K562 (cell line): ENCODE measurements at regions not wholly inside any gene's neighbourhood (a gene's known extent, or its start where the extent isn't known, plus 50 kb on each side); places are given as distances from the start of the nearest gene placed in this dataset.

ENCODE experiments used
- CHD4 ChIP-seq: fragments of 200-600 bp; sonication (generic); IDR thresholded peaks from 3 replicates; pipeline ENCODE4 v1.6.1; 2012; ENCODE audit warnings: low read depth, mild to moderate bottlenecking, mixed read lengths, low read length, inconsistent platforms; ENCODE audit not compliant: insufficient read depth, insufficient replicate concordance, poor library complexity, severe bottlenecking
- CREB1 ChIP-seq, 2 experiments: sonication (generic) in 1 of 2; formaldehyde crosslinking in 1 of 2; IDR thresholded peaks; 2 replicates each; pipeline versions ENCODE4 v1.6.1 to v1.8.0; 2012 to 2022; ENCODE audit warnings: inconsistent platforms in 1 of 2, mild to moderate bottlenecking in 1 of 2, missing genetic modification reagents in 1 of 2, moderate library complexity in 1 of 2
- CREBBP ChIP-seq: IDR thresholded peaks from one replicate; pipeline ENCODE4 v1.6.1; 2012; ENCODE audit warnings: low read depth, mild to moderate bottlenecking, control low read depth, inconsistent platforms, low read length
- CXXC5 ChIP-seq: fragments of 250-450 bp; sonication (Bioruptor Pico); IDR thresholded peaks from 2 replicates; pipeline ENCODE4 v1.8.0; 2022; ENCODE audit warnings: inconsistent platforms, mild to moderate bottlenecking, moderate library complexity
- E2F3 ChIP-seq: fragments of 250-450 bp; sonication (Bioruptor Pico); IDR thresholded peaks from 2 replicates; pipeline ENCODE4 v1.4.0; 2020; ENCODE audit warnings: mild to moderate bottlenecking
- ELF1 ChIP-seq: fragments of 200-800 bp; sonication (Bioruptor generic); IDR thresholded peaks from 2 replicates; pipeline ENCODE4 v1.6.1; 2016; ENCODE audit warnings: missing genetic modification characterization, missing compliant biosample characterization
- FOXK2 ChIP-seq, 2 experiments: fragments of 450-650 bp; IDR thresholded peaks in 1 of 2; conservative IDR thresholded peaks in 1 of 2; 2 replicates each; pipeline ENCODE4 v1.6.1; 2016; ENCODE audit warnings: low read depth in 2 of 2, mild to moderate bottlenecking in 1 of 2
- GABPB1 ChIP-seq: sonication (generic); formaldehyde crosslinking; IDR thresholded peaks from 2 replicates; pipeline ENCODE4 v1.8.0; 2022; ENCODE audit warnings: mild to moderate bottlenecking, missing genetic modification reagents
- GATAD2B ChIP-seq: fragments of 450-650 bp; IDR thresholded peaks from 2 replicates; pipeline ENCODE4 v1.6.1; 2017; ENCODE audit warnings: mild to moderate bottlenecking, borderline replicate concordance
- HDAC6 ChIP-seq: IDR thresholded peaks from 2 replicates; pipeline ENCODE4 v1.6.1; 2012; ENCODE audit warnings: low read depth, mild to moderate bottlenecking, control low read depth, inconsistent platforms, low read length, moderate library complexity
- HDGF ChIP-seq: fragments of 450-650 bp; IDR thresholded peaks from 2 replicates; pipeline ENCODE4 v1.6.1; 2016
- HMG20B ChIP-seq: fragments of 250-450 bp; sonication (Bioruptor Pico); IDR thresholded peaks from 2 replicates; pipeline ENCODE4 v1.5.0; 2021; ENCODE audit warnings: mild to moderate bottlenecking
- NCOA1 ChIP-seq: fragments of 450-650 bp; IDR thresholded peaks from 2 replicates; pipeline ENCODE4 v1.6.1; 2016; ENCODE audit warnings: low read depth
- SETDB1 ChIP-seq: IDR thresholded peaks from one replicate; pipeline ENCODE4 v1.6.1; 2012; ENCODE audit warnings: low read length, control low read depth, inconsistent platforms
- XRCC4 ChIP-seq: IDR thresholded peaks from one replicate; pipeline ENCODE4 v1.6.1; 2011; ENCODE audit not compliant: insufficient read depth, insufficient read length; ENCODE audit errors: extremely low read depth
- ZFPM2 ChIP-seq: fragments of 250-450 bp; sonication (Bioruptor Pico); IDR thresholded peaks from 2 replicates; pipeline ENCODE4 v1.5.1; 2022; ENCODE audit warnings: mild to moderate bottlenecking
- ZNF134 ChIP-seq: fragments of 250-450 bp; sonication (Bioruptor Pico); conservative IDR thresholded peaks from 2 replicates; pipeline ENCODE4 v1.4.0; 2020
- ZNF174 ChIP-seq: fragments of 250-450 bp; sonication (Bioruptor Pico); IDR thresholded peaks from 2 replicates; pipeline ENCODE4 v1.4.0; 2020; ENCODE audit warnings: mild to moderate bottlenecking
- ZNF197 ChIP-seq: fragments of 200-800 bp; sonication (Bioruptor generic); IDR thresholded peaks from 2 replicates; pipeline ENCODE4 v1.6.1; 2016; ENCODE audit warnings: low read depth, missing genetic modification characterization, missing compliant biosample characterization
- ZNF24 ChIP-seq: fragments of 450-650 bp; IDR thresholded peaks from 2 replicates; pipeline ENCODE4 v1.6.1; 2016
- ZNF444 ChIP-seq: fragments of 250-450 bp; sonication (Bioruptor Pico); IDR thresholded peaks from 2 replicates; pipeline ENCODE4 v1.4.0; 2020; ENCODE audit warnings: mild to moderate bottlenecking, moderate library complexity
- TF ChIP-seq, protein P1 (sequence below): fragments of 250-450 bp; sonication (Bioruptor Pico); IDR thresholded peaks from 2 replicates; pipeline ENCODE4 v1.8.0; 2021; ENCODE audit warnings: mild to moderate bottlenecking, moderate library complexity
- TF ChIP-seq, protein P2 (sequence below): fragments of 450-650 bp; IDR thresholded peaks from one replicate; pipeline ENCODE4 v1.6.1; 2018; ENCODE audit warnings: mild to moderate bottlenecking, moderate library complexity; ENCODE audit not compliant: partially characterized antibody
- TF ChIP-seq, protein P3 (sequence below): fragments of 450-650 bp; formaldehyde crosslinking; IDR thresholded peaks from 2 replicates; pipeline ENCODE4 v1.4.0; 2020; ENCODE audit warnings: mild to moderate bottlenecking, mixed read lengths
- TF ChIP-seq, protein P4 (sequence below): fragments of 250-450 bp; sonication (Bioruptor Pico); IDR thresholded peaks from 2 replicates; pipeline ENCODE4 v1.5.0; 2022; ENCODE audit warnings: mild to moderate bottlenecking

DNA sequence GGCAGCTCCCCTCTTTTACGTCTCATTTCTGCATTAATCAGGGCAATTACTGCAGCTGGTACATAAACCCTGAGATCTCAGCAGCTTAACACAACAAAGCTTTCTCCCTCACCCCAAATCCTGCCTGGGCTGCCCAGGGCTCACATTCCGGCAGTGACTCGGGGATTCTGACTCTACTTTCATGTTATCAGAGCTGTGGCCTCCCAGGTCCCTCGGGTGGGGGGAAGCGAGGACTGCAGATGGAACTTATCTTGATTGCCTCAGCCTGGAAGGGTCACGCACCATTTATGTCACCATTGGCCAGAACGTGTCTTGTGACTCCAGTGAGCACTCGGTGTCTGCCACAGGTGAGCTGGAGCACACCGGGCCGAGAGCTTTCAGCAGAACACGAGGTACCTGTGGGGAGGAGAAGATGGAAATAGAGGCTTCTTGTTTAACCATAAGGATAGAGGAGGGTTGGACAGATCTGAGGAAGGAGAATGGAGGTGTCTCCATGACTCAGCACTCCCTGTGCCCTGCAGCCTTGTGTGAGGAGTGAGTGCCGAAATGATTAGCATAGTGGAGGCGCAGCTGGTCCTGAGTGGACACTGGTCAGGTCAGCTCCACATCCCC, 88.5 kb upstream of the EXOC2 start (continued):
- TF ChIP-seq, protein P1, sequence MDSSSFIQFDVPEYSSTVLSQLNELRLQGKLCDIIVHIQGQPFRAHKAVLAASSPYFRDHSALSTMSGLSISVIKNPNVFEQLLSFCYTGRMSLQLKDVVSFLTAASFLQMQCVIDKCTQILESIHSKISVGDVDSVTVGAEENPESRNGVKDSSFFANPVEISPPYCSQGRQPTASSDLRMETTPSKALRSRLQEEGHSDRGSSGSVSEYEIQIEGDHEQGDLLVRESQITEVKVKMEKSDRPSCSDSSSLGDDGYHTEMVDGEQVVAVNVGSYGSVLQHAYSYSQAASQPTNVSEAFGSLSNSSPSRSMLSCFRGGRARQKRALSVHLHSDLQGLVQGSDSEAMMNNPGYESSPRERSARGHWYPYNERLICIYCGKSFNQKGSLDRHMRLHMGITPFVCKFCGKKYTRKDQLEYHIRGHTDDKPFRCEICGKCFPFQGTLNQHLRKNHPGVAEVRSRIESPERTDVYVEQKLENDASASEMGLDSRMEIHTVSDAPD = no peak
- TF ChIP-seq XRCC4 = no peak
- no peak for TF ChIP-seq ZNF197 (CRISPR knock-in tag)
- TF ChIP-seq SETDB1 = no peak
- TF ChIP-seq, protein P2, sequence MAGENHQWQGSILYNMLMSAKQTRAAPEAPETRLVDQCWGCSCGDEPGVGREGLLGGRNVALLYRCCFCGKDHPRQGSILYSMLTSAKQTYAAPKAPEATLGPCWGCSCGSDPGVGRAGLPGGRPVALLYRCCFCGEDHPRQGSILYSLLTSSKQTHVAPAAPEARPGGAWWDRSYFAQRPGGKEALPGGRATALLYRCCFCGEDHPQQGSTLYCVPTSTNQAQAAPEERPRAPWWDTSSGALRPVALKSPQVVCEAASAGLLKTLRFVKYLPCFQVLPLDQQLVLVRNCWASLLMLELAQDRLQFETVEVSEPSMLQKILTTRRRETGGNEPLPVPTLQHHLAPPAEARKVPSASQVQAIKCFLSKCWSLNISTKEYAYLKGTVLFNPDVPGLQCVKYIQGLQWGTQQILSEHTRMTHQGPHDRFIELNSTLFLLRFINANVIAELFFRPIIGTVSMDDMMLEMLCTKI = no peak
- no peak for TF ChIP-seq GATAD2B
- TF ChIP-seq CREBBP = no peak
- no peak for TF ChIP-seq HDAC6
- peak; percentile 51 for TF ChIP-seq CXXC5
- TF ChIP-seq FOXK2 (conservative IDR thresholded peaks at IDR 0.05 in 1 of 2, IDR thresholded peaks at IDR 0.05 in 1 of 2; ENCODE audit: low read depth in 2 of 2) = no peak
- TF ChIP-seq E2F3 (CRISPR knock-in tag) = no peak
- TF ChIP-seq CHD4 = no peak
- no peak for TF ChIP-seq HDGF
- TF ChIP-seq ZNF24 = no peak
- TF ChIP-seq HMG20B (CRISPR knock-in tag) = no peak
- no peak for TF ChIP-seq GABPB1 (CRISPR knock-in tag)
- no peak for TF ChIP-seq CREB1 (IDR thresholded peaks at IDR 0.05)
- no peak for TF ChIP-seq CREB1 (CRISPR knock-in tag; IDR thresholded peaks at IDR 0.05)
- TF ChIP-seq, protein P3, sequence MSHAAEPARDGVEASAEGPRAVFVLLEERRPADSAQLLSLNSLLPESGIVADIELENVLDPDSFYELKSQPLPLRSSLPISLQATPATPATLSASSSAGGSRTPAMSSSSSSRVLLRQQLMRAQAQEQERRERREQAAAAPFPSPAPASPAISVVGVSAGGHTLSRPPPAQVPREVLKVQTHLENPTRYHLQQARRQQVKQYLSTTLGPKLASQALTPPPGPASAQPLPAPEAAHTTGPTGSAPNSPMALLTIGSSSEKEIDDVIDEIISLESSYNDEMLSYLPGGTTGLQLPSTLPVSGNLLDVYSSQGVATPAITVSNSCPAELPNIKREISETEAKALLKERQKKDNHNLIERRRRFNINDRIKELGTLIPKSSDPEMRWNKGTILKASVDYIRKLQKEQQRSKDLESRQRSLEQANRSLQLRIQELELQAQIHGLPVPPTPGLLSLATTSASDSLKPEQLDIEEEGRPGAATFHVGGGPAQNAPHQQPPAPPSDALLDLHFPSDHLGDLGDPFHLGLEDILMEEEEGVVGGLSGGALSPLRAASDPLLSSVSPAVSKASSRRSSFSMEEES = no peak; the same call in 1 of the 2 replicates
- no peak for TF ChIP-seq ZFPM2 (CRISPR knock-in tag)
- TF ChIP-seq ZNF134 (CRISPR knock-in tag) = no peak
- no peak for TF ChIP-seq ZNF444 (CRISPR knock-in tag)
- TF ChIP-seq NCOA1 = no peak; the same call in 1 of the 2 replicates
- TF ChIP-seq ZNF174 (CRISPR knock-in tag) = no peak
- TF ChIP-seq ELF1 (tag) = no peak
- TF ChIP-seq, protein P4, sequence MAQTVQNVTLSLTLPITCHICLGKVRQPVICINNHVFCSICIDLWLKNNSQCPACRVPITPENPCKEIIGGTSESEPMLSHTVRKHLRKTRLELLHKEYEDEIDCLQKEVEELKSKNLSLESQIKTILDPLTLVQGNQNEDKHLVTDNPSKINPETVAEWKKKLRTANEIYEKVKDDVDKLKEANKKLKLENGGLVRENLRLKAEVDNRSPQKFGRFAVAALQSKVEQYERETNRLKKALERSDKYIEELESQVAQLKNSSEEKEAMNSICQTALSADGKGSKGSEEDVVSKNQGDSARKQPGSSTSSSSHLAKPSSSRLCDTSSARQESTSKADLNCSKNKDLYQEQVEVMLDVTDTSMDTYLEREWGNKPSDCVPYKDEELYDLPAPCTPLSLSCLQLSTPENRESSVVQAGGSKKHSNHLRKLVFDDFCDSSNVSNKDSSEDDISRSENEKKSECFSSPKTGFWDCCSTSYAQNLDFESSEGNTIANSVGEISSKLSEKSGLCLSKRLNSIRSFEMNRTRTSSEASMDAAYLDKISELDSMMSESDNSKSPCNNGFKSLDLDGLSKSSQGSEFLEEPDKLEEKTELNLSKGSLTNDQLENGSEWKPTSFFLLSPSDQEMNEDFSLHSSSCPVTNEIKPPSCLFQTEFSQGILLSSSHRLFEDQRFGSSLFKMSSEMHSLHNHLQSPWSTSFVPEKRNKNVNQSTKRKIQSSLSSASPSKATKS = no peak
